K562 (cell line): ENCODE measurements at regions not wholly inside any gene's neighbourhood (a gene's known extent, or its start where the extent isn't known, plus 50 kb on each side); places are given as distances from the start of the nearest gene placed in this dataset.
A peak's percentile ranks its signal among the peaks of the same experiment; 100 is the strongest.

Experiments used
- HDAC6 ChIP-seq: IDR thresholded peaks from 2 replicates; pipeline ENCODE4 v1.6.1; 2012; ENCODE audit warnings: low read depth, mild to moderate bottlenecking, control low read depth, inconsistent platforms, low read length, moderate library complexity
- HNRNPUL1 ChIP-seq: fragments of 200-400 bp; formaldehyde crosslinking; IDR thresholded peaks from 2 replicates; pipeline ENCODE4 v1.6.1; 2017; ENCODE audit warnings: low read length
- KDM5B ChIP-seq: fragments of 200-600 bp; sonication (generic); IDR thresholded peaks from 2 replicates; pipeline ENCODE4 v1.6.1; 2012; ENCODE audit warnings: low read depth, mild to moderate bottlenecking, moderate library complexity, low read length, control low read depth, inconsistent platforms; ENCODE audit not compliant: insufficient replicate concordance
- MNT ChIP-seq, 2 experiments: fragments of 450-650 bp; conservative IDR thresholded peaks; 2 replicates each; pipeline ENCODE4 v1.6.1; 2017; ENCODE audit warnings: mild to moderate bottlenecking in 2 of 2, moderate library complexity in 2 of 2
- NCOA2 ChIP-seq, 2 experiments: fragments of 450-650 bp; IDR thresholded peaks; 2 replicates each; pipeline ENCODE4 v1.6.1; 2018; ENCODE audit warnings: mild to moderate bottlenecking in 2 of 2, moderate library complexity in 1 of 2; ENCODE audit not compliant: partially characterized antibody in 2 of 2
- NR2F6 ChIP-seq: fragments of 450-650 bp; formaldehyde crosslinking; IDR thresholded peaks from 2 replicates; pipeline ENCODE4 v1.4.0; 2020; ENCODE audit warnings: mild to moderate bottlenecking
- NR3C1 ChIP-seq: sonication (generic); formaldehyde crosslinking; IDR thresholded peaks from 2 replicates; pipeline ENCODE4 v1.8.1; 2022; ENCODE audit warnings: missing genetic modification reagents
- PHF21A ChIP-seq: fragments of 450-650 bp; IDR thresholded peaks from 2 replicates; pipeline ENCODE4 v1.6.1; 2017; ENCODE audit warnings: low read depth, borderline replicate concordance
- POLR2G ChIP-seq: fragments of 200-400 bp; formaldehyde crosslinking; IDR thresholded peaks from 2 replicates; pipeline ENCODE4 v1.6.1; 2017; ENCODE audit warnings: low read depth, mild to moderate bottlenecking, antibody characterized with exemption, low read length, moderate library complexity
- PURB ChIP-seq: sonication (generic); formaldehyde crosslinking; IDR thresholded peaks from 2 replicates; pipeline ENCODE4 v1.9.0; 2021; ENCODE audit warnings: low read depth, mild to moderate bottlenecking, missing genetic modification reagents
- STAT5A ChIP-seq: IDR thresholded peaks from 2 replicates; pipeline ENCODE4 v1.6.1; 2012; ENCODE audit warnings: low read length, inconsistent platforms, borderline replicate concordance
- STAT5B ChIP-seq: fragments of 250-450 bp; sonication (Bioruptor Pico); IDR thresholded peaks from 2 replicates; pipeline ENCODE4 v1.8.0; 2021; ENCODE audit warnings: mild to moderate bottlenecking, inconsistent platforms
- ZNF780A ChIP-seq: fragments of 250-450 bp; sonication (Bioruptor Pico); IDR thresholded peaks from 2 replicates; pipeline ENCODE4 v1.5.0; 2021; ENCODE audit warnings: mild to moderate bottlenecking
- TF ChIP-seq, protein P1 (sequence below), 2 experiments: fragments of 450-650 bp; IDR thresholded peaks; 2 replicates each; pipeline ENCODE4 v1.6.1; 2016; ENCODE audit warnings: mild to moderate bottlenecking in 2 of 2, borderline replicate concordance in 1 of 2, low read depth in 1 of 2, moderate library complexity in 1 of 2
- TF ChIP-seq, protein P2 (sequence below): fragments of 250-450 bp; sonication (Bioruptor Pico); IDR thresholded peaks from 2 replicates; pipeline ENCODE4 v1.9.0; 2021; ENCODE audit warnings: mild to moderate bottlenecking, inconsistent platforms

DNA sequence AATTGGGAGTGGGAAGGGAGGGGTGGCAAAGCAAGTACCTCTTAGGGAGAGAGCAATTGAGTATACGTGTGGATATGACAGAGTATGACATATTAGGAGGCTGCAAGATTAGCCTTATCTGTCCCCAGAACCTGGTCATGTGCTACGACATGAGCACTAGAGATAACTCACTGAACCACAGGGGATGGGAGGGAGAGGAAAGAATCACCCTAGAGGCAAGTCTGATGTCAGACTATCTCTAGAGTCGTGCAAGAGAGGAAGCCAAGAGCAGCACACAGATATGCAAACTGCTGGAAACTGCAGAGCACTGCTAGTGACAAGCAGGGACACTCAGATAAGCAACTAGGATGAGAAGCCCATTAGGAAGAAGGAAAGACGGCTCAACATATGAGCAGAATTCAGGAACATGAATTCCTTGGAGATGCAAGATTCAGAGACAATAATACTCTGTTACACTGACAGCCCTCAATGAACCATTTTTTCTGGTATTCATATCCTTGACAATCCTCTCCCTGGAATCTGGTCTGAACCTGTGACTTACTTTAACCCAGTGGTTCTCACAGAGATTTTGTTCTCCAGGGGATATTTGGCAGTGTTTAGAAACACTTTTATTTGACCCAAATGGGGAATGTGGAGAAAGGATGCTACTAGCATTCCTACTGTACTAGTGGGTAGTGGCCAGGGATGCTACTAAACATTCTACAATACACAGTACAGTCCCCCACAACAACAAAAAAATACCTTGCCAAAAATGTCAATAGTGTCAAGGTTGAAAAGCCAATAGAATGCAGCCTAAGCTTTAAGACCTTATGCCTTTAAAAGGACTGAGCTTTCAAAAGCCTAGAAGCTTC, 84.0 kb upstream of the BMP2K start (continued):
- TF ChIP-seq, protein P1, sequence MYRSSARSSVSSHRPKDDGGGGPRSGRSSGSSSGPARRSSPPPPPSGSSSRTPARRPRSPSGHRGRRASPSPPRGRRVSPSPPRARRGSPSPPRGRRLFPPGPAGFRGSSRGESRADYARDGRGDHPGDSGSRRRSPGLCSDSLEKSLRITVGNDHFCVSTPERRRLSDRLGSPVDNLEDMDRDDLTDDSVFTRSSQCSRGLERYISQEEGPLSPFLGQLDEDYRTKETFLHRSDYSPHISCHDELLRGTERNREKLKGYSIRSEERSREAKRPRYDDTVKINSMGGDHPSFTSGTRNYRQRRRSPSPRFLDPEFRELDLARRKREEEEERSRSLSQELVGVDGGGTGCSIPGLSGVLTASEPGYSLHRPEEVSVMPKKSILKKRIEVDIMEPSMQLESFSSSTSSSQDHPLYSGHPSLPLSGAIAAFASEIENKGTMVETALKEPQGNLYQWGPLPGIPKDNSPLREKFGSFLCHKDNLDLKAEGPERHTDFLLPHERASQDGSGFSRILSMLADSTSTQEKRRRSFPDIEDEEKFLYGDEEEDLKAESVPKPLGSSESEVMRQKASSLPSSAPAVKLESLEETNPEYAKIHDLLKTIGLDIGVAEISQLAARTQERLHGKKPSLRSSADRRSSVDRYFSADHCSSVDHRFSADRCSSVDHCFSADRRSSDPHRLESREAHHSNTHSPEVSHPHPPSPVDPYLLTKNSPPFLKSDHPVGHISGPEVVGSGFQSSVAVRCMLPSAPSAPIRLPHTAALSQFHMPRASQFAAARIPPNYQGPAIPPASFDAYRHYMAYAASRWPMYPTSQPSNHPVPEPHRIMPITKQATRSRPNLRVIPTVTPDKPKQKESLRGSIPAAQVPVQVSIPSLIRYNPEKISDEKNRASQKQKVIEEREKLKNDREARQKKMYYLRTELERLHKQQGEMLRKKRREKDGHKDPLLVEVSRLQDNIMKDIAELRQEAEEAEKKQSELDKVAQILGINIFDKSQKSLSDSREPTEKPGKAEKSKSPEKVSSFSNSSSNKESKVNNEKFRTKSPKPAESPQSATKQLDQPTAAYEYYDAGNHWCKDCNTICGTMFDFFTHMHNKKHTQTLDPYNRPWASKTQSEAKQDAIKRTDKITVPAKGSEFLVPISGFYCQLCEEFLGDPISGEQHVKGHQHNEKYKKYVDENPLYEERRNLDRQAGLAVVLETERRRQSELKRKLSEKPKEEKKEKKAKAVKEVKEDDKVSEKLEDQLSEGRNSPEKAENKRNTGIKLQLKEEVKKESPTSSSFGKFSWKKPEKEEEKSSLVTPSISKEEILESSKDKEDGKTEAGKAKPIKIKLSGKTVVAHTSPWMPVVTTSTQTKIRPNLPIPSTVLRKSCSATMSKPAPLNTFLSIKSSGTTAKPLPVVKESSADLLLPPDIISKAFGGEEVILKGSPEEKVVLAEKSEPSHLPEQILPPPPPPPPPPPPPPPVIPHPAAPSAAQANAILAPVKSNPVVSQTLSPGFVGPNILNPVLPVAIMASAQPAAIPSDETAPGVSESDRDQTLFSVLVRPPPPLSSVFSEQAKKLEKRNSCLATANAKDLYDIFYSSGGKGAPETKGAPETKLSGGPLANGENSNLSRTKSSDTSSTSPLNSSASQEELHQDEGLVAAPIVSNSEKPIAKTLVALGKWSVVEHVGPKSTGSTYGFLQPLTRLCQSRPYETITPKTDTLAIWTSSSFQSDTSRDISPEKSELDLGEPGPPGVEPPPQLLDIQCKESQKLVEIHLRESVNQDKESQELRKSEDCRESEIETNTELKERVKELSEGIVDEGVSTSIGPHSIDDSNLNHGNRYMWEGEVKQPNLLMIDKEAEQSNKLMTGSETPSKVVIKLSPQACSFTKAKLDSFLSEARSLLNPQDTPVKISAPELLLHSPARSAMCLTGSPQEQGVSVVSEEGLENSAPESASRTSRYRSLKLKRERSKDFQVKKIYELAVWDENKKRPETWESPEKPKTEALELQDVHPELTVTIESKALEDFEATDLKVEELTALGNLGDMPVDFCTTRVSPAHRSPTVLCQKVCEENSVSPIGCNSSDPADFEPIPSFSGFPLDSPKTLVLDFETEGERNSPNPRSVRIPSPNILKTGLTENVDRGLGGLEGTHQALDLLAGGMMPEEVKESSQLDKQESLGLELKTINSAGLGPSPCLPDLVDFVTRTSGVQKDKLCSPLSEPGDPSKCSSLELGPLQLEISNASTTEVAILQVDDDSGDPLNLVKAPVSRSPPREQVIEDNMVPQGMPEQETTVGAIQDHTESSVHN (IDR thresholded peaks at IDR 0.05; ENCODE audit: borderline replicate concordance in 1 of 2, low read depth in 1 of 2) = peak in 1 of 2 experiments; percentile 96; a peak in 2 of 4 replicates
- no peak for TF ChIP-seq PHF21A
- no peak for TF ChIP-seq NR2F6
- TF ChIP-seq HNRNPUL1 = no peak
- no peak for TF ChIP-seq HDAC6
- TF ChIP-seq, protein P2, sequence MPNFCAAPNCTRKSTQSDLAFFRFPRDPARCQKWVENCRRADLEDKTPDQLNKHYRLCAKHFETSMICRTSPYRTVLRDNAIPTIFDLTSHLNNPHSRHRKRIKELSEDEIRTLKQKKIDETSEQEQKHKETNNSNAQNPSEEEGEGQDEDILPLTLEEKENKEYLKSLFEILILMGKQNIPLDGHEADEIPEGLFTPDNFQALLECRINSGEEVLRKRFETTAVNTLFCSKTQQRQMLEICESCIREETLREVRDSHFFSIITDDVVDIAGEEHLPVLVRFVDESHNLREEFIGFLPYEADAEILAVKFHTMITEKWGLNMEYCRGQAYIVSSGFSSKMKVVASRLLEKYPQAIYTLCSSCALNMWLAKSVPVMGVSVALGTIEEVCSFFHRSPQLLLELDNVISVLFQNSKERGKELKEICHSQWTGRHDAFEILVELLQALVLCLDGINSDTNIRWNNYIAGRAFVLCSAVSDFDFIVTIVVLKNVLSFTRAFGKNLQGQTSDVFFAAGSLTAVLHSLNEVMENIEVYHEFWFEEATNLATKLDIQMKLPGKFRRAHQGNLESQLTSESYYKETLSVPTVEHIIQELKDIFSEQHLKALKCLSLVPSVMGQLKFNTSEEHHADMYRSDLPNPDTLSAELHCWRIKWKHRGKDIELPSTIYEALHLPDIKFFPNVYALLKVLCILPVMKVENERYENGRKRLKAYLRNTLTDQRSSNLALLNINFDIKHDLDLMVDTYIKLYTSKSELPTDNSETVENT (CRISPR knock-in tag) = no peak
- TF ChIP-seq NR3C1 (CRISPR knock-in tag) = no peak
- no peak for TF ChIP-seq STAT5B
- no peak for TF ChIP-seq PURB
- peak; percentile 100 for TF ChIP-seq STAT5A
- peak; percentile 95 to 96 for TF ChIP-seq NCOA2 (IDR thresholded peaks at IDR 0.05; ENCODE audit: partially characterized antibody in 2 of 2)
- TF ChIP-seq KDM5B = no peak
- TF ChIP-seq POLR2G = no peak
- peak; percentile 75 to 93; a peak in 3 of 4 replicates for TF ChIP-seq MNT (conservative IDR thresholded peaks at IDR 0.05)
- no peak for TF ChIP-seq ZNF780A (CRISPR knock-in tag)
